D721Med (cell line): ENCODE measurements at regions not wholly inside any gene's neighbourhood (a gene's known extent, or its start where the extent isn't known, plus 50 kb on each side); places are given as distances from the start of the nearest gene placed in this dataset.

ENCODE experiments used
- DNase-seq: peaks from one replicate; pipeline ENCODE4 v3.0.0; 2011; ENCODE audit warnings: low spot score; ENCODE audit not compliant: insufficient read length
- FAIRE-seq: peaks from 2 replicates; lab custom pipeline; 2011; peaks lifted over from hg19 to GRCh38; lab: Jason Lieb, UNC
- CTCF ChIP-seq: IDR thresholded peaks from 2 replicates; pipeline ENCODE4 v1.5.1; 2012; ENCODE audit warnings: mild to moderate bottlenecking, control low read depth; ENCODE audit not compliant: insufficient read depth; ENCODE audit errors: missing control alignments

- TF ChIP-seq CTCF: no peak
- no peak for FAIRE-seq
- no peak for DNase-seq
These were observed 122.0 kb downstream of the GAS1 start for GRCh38 chr9:86825299-86825698.

- FAIRE-seq (no peak), DNase-seq (no peak)
- no peak for TF ChIP-seq CTCF
These were observed 125.1 kb downstream of the GAS1 start for GRCh38 chr9:86822006-86822801.

- DNase-seq (no peak), FAIRE-seq (no peak)
- no peak for TF ChIP-seq CTCF
These were observed 126.1 kb downstream of the GAS1 start for GRCh38 chr9:86821006-86821845.

- no peak for DNase-seq
- no peak for TF ChIP-seq CTCF
- no peak for FAIRE-seq
These were observed 127.8 kb downstream of the GAS1 start for GRCh38 chr9:86819552-86819951.

GRCh38 chr9:86818636-86819035, 128.7 kb downstream of the GAS1 start:
- no peak for DNase-seq
- TF ChIP-seq CTCF: no peak
- FAIRE-seq: no peak

- no peak for TF ChIP-seq CTCF
- DNase-seq (no peak), FAIRE-seq (no peak)
These were observed 130.4 kb downstream of the GAS1 start for GRCh38 chr9:86816868-86817267.
